K562 (cell line): ENCODE measurements at regions not wholly inside any gene's neighbourhood (a gene's known extent, or its start where the extent isn't known, plus 50 kb on each side); places are given as distances from the start of the nearest gene placed in this dataset.

ENCODE experiments used
- ILF3 ChIP-seq: fragments of 450-650 bp; IDR thresholded peaks from 2 replicates; pipeline ENCODE4 v1.6.1; 2018; ENCODE audit warnings: antibody characterized with exemption, mild to moderate bottlenecking, moderate library complexity, borderline replicate concordance
- KDM5B ChIP-seq: fragments of 200-600 bp; sonication (generic); IDR thresholded peaks from 2 replicates; pipeline ENCODE4 v1.6.1; 2012; ENCODE audit warnings: low read depth, mild to moderate bottlenecking, moderate library complexity, low read length, control low read depth, inconsistent platforms; ENCODE audit not compliant: insufficient replicate concordance
- POLR3A ChIP-seq: IDR thresholded peaks from 2 replicates; pipeline ENCODE4 v1.6.1; 2011; ENCODE audit warnings: borderline replicate concordance, mild to moderate bottlenecking, moderate library complexity; ENCODE audit not compliant: insufficient read length, insufficient read depth; ENCODE audit errors: extremely low read depth
- SAFB2 ChIP-seq: fragments of 200-400 bp; formaldehyde crosslinking; IDR thresholded peaks from 2 replicates; pipeline ENCODE4 v1.6.1; 2018; ENCODE audit warnings: borderline replicate concordance, low read length, low read depth, moderate library complexity; ENCODE audit not compliant: severe bottlenecking
- TAF7 ChIP-seq: fragments of 450-650 bp; IDR thresholded peaks from 2 replicates; pipeline ENCODE4 v1.6.1; 2016; ENCODE audit warnings: missing genetic modification characterization, missing compliant biosample characterization
- ZNF707 ChIP-seq: fragments of 250-450 bp; sonication (Bioruptor Pico); conservative IDR thresholded peaks from 2 replicates; pipeline ENCODE4 v1.8.0; 2022; ENCODE audit warnings: inconsistent platforms, mild to moderate bottlenecking, moderate library complexity
- TF ChIP-seq, protein P1 (sequence below): fragments of 450-650 bp; IDR thresholded peaks from 2 replicates; pipeline ENCODE4 v1.7.0; 2016; ENCODE audit warnings: borderline replicate concordance
- TF ChIP-seq, protein P2 (sequence below): fragments of 450-650 bp; IDR thresholded peaks from 2 replicates; pipeline ENCODE4 v1.6.1; 2016; ENCODE audit warnings: low read depth
- TF ChIP-seq, protein P3 (sequence below): fragments of 450-650 bp; formaldehyde crosslinking; IDR thresholded peaks from 2 replicates; pipeline ENCODE4 v1.4.0; 2020; ENCODE audit warnings: mild to moderate bottlenecking
- TF ChIP-seq, protein P4 (sequence below): sonication (generic); formaldehyde crosslinking; IDR thresholded peaks from 2 replicates; pipeline ENCODE4 v1.8.1; 2023; ENCODE audit warnings: mild to moderate bottlenecking, missing genetic modification reagents
- TF ChIP-seq, protein P5 (sequence below): fragments of 250-450 bp; sonication (Bioruptor Pico); IDR thresholded peaks from 2 replicates; pipeline ENCODE4 v1.8.0; 2022; ENCODE audit warnings: moderate library complexity, mild to moderate bottlenecking, inconsistent platforms
- TF ChIP-seq, protein P6 (sequence below): fragments of 450-650 bp; IDR thresholded peaks from 2 replicates; pipeline ENCODE4 v1.6.1; 2016; ENCODE audit warnings: low read depth, mild to moderate bottlenecking, moderate library complexity

DNA sequence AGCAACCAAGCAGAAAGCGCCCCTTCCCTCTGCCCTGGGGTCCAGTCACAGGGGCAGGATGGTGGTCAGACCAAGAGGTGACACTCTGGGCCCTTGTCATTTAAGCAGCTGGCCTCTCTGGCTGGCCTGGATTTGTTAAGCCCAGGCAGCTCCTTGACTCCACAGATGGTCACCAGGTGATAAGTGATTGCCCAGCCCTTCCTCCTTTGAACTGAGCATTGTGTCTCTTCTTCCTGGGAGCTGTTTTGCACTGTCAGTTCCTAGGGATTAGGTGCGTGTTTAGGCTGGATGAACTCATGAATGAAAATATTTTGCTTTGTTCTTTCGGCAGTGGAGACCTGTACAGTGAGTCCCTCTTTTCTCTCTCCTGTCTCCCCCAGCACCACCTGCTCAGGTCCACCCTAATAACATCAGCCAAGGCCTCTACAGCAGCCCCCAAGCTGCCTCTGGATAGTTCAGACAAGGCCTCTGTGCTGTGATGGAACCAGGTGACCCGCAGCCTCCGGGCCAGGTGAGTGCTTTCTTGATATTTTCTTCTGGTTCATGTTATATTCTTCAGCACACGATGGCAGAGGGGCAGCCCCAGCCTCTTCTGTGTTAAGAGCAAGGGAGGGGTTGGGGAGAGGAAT is 139.7 kb upstream of the PITX1 start (continued):
- TF ChIP-seq, protein P1, sequence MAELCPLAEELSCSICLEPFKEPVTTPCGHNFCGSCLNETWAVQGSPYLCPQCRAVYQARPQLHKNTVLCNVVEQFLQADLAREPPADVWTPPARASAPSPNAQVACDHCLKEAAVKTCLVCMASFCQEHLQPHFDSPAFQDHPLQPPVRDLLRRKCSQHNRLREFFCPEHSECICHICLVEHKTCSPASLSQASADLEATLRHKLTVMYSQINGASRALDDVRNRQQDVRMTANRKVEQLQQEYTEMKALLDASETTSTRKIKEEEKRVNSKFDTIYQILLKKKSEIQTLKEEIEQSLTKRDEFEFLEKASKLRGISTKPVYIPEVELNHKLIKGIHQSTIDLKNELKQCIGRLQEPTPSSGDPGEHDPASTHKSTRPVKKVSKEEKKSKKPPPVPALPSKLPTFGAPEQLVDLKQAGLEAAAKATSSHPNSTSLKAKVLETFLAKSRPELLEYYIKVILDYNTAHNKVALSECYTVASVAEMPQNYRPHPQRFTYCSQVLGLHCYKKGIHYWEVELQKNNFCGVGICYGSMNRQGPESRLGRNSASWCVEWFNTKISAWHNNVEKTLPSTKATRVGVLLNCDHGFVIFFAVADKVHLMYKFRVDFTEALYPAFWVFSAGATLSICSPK = no peak
- TF ChIP-seq POLR3A = no peak
- TF ChIP-seq, protein P2, sequence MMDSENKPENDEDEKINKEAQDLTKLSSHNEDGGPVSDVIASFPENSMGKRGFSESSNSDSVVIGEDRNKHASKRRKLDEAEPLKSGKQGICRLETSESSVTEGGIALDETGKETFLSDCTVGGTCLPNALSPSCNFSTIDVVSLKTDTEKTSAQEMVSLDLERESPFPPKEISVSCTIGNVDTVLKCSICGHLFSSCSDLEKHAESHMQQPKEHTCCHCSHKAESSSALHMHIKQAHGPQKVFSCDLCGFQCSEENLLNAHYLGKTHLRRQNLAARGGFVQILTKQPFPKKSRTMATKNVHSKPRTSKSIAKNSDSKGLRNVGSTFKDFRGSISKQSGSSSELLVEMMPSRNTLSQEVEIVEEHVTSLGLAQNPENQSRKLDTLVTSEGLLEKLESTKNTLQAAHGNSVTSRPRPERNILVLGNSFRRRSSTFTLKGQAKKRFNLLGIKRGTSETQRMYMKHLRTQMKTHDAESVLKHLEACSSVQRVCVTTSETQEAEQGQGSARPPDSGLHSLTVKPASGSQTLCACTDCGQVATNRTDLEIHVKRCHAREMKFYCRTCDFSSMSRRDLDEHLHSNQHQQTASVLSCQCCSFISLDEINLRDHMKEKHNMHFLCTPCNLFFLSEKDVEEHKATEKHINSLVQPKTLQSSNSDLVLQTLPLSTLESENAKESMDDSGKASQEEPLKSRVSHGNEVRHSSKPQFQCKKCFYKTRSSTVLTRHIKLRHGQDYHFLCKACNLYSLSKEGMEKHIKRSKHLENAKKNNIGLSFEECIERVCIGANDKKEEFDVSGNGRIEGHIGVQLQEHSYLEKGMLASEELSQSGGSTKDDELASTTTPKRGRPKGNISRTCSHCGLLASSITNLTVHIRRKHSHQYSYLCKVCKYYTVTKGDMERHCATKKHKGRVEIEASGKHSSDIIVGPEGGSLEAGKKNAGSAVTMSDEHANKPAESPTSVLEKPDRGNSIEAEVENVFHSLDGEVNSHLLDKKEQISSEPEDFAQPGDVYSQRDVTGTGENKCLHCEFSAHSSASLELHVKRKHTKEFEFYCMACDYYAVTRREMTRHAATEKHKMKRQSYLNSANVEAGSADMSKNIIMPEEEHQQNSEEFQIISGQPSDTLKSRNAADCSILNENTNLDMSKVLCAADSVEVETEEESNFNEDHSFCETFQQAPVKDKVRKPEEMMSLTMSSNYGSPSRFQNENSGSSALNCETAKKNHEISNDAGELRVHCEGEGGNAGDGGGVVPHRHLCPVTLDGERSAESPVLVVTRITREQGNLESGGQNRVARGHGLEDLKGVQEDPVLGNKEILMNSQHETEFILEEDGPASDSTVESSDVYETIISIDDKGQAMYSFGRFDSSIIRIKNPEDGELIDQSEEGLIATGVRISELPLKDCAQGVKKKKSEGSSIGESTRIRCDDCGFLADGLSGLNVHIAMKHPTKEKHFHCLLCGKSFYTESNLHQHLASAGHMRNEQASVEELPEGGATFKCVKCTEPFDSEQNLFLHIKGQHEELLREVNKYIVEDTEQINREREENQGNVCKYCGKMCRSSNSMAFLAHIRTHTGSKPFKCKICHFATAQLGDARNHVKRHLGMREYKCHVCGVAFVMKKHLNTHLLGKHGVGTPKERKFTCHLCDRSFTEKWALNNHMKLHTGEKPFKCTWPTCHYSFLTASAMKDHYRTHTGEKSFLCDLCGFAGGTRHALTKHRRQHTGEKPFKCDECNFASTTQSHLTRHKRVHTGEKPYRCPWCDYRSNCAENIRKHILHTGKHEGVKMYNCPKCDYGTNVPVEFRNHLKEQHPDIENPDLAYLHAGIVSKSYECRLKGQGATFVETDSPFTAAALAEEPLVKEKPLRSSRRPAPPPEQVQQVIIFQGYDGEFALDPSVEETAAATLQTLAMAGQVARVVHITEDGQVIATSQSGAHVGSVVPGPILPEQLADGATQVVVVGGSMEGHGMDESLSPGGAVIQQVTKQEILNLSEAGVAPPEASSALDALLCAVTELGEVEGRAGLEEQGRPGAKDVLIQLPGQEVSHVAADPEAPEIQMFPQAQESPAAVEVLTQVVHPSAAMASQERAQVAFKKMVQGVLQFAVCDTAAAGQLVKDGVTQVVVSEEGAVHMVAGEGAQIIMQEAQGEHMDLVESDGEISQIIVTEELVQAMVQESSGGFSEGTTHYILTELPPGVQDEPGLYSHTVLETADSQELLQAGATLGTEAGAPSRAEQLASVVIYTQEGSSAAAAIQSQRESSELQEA = no peak
- TF ChIP-seq KDM5B = no peak
- TF ChIP-seq, protein P3, sequence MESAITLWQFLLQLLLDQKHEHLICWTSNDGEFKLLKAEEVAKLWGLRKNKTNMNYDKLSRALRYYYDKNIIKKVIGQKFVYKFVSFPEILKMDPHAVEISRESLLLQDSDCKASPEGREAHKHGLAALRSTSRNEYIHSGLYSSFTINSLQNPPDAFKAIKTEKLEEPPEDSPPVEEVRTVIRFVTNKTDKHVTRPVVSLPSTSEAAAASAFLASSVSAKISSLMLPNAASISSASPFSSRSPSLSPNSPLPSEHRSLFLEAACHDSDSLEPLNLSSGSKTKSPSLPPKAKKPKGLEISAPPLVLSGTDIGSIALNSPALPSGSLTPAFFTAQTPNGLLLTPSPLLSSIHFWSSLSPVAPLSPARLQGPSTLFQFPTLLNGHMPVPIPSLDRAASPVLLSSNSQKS (CRISPR knock-in tag) = no peak
- TF ChIP-seq, protein P4, sequence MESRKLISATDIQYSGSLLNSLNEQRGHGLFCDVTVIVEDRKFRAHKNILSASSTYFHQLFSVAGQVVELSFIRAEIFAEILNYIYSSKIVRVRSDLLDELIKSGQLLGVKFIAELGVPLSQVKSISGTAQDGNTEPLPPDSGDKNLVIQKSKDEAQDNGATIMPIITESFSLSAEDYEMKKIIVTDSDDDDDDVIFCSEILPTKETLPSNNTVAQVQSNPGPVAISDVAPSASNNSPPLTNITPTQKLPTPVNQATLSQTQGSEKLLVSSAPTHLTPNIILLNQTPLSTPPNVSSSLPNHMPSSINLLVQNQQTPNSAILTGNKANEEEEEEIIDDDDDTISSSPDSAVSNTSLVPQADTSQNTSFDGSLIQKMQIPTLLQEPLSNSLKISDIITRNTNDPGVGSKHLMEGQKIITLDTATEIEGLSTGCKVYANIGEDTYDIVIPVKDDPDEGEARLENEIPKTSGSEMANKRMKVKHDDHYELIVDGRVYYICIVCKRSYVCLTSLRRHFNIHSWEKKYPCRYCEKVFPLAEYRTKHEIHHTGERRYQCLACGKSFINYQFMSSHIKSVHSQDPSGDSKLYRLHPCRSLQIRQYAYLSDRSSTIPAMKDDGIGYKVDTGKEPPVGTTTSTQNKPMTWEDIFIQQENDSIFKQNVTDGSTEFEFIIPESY = no peak
- TF ChIP-seq TAF7 = no peak
- no peak for TF ChIP-seq SAFB2
- TF ChIP-seq ZNF707 (CRISPR knock-in tag) = no peak
- TF ChIP-seq, protein P5, sequence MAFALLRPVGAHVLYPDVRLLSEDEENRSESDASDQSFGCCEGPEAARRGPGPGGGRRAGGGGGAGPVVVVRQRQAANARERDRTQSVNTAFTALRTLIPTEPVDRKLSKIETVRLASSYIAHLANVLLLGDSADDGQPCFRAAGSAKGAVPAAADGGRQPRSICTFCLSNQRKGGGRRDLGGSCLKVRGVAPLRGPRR (CRISPR knock-in tag) = no peak
- TF ChIP-seq, protein P6, sequence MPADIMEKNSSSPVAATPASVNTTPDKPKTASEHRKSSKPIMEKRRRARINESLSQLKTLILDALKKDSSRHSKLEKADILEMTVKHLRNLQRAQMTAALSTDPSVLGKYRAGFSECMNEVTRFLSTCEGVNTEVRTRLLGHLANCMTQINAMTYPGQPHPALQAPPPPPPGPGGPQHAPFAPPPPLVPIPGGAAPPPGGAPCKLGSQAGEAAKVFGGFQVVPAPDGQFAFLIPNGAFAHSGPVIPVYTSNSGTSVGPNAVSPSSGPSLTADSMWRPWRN = peak; percentile 38; the same call in 1 of the 2 replicates
- TF ChIP-seq ILF3 = no peak
